Upper lobe of left lung (tissue), 6 donors: ENCODE measurements at regions not wholly inside any gene's neighbourhood (a gene's known extent, or its start where the extent isn't known, plus 50 kb on each side); places are given as distances from the start of the nearest gene placed in this dataset.
"Not testable (repeated sequence)": the region's sequence is repeated elsewhere in the genome, so short reads cannot be mapped to it uniquely, and the experiment has no call there.

Experiments
- ATAC-seq, 2 donors: fragments of 200-7000 bp; cut with Tn5 transposase; one replicate each; pipeline ENCODE4 v1.9.1; 2022; ENCODE audit warnings: mild to moderate bottlenecking in 2 of 2, moderate library complexity in 2 of 2; ENCODE audit not compliant: low FRiP score in 2 of 2
- DNase-seq, 2 donors: peaks; one replicate each; pipeline ENCODE4 v3.0.0-alpha.2; 2019 to 2020
- H3K27ac ChIP-seq, 4 donors: fragments of 200-600 bp; sonication (generic); one replicate each; pipeline ENCODE4 v1.5.1; 2016 to 2019
- H3K27me3 ChIP-seq, 4 donors: fragments of 200-600 bp; sonication (generic); one replicate each; pipeline ENCODE4 v1.5.1; 2017 to 2019
- H3K36me3 ChIP-seq, 4 donors: fragments of 200-600 bp; sonication (generic); one replicate each; pipeline ENCODE4 v1.5.1; 2016 to 2019
- H3K4me1 ChIP-seq, 4 donors: fragments of 200-600 bp; sonication (generic); one replicate each; pipeline ENCODE4 v1.5.1; 2018 to 2019
- H3K4me3 ChIP-seq, 4 donors: fragments of 200-600 bp; sonication (generic); one replicate each; pipeline ENCODE4 v1.5.1; 2017 to 2019; ENCODE audit warnings: mild to moderate bottlenecking in 2 of 4, moderate library complexity in 1 of 4
- H3K9me3 ChIP-seq, 4 donors: fragments of 200-600 bp; sonication (generic); one replicate each; pipeline ENCODE4 v1.5.1; 2018 to 2019
- EP300 ChIP-seq, 4 donors: sonication (generic); formaldehyde crosslinking; IDR thresholded peaks; one replicate each; pipeline ENCODE4 v1.5.1; 2017; ENCODE audit warnings: antibody characterized with exemption in 4 of 4, control low read depth in 2 of 4
- POLR2A ChIP-seq, 4 donors: fragments of 450-650 bp; IDR thresholded peaks; one replicate each; pipeline ENCODE4 v1.5.1; 2016 to 2017; ENCODE audit warnings: antibody characterized with exemption in 4 of 4, mild to moderate bottlenecking in 2 of 4
- POLR2AphosphoS5 ChIP-seq, 2 donors: sonication (generic); formaldehyde crosslinking; IDR thresholded peaks; one replicate each; pipeline ENCODE4 v1.5.1; 2017; ENCODE audit warnings: antibody characterized with exemption in 2 of 2
- WGBS, 2 donors: methylation state at CpG; one replicate each; pipeline ENCODE4 v1.1.5; 2017 to 2018; 5-methylcytosine and 5-hydroxymethylcytosine counted together
- TF ChIP-seq, protein P1 (sequence below), 6 experiments: fragments of 450-650 bp in 4 of 6; fragments of 200-600 bp in 2 of 6; sonication (generic) in 2 of 6; IDR thresholded peaks; one replicate each; pipeline ENCODE4 v1.5.1; 2016 to 2019; ENCODE audit warnings: antibody characterized with exemption in 6 of 6
- donor health status: DM: no; HTN: no; CAD: no; lungs with moderate emphysema.
- donor health status: DM: no; HTN: yes; CAD: no; lungs with severe emphysema.

GRCh38 chr3:153552887-153553604 is 391.0 kb downstream of the RAP2B start:
- H3K27me3 ChIP-seq: no peaks in the 10 kb centered on the region
- no peaks in the 10 kb centered on the region for H3K36me3 ChIP-seq
- no peak overlapping the region for H3K4me3 ChIP-seq
- no peak for TF ChIP-seq POLR2A (IDR thresholded peaks at IDR 0.05)
- TF ChIP-seq EP300 (IDR thresholded peaks at IDR 0.05): no peak
- no peak for TF ChIP-seq POLR2AphosphoS5 (IDR thresholded peaks at IDR 0.05)
- TF ChIP-seq, protein P1, sequence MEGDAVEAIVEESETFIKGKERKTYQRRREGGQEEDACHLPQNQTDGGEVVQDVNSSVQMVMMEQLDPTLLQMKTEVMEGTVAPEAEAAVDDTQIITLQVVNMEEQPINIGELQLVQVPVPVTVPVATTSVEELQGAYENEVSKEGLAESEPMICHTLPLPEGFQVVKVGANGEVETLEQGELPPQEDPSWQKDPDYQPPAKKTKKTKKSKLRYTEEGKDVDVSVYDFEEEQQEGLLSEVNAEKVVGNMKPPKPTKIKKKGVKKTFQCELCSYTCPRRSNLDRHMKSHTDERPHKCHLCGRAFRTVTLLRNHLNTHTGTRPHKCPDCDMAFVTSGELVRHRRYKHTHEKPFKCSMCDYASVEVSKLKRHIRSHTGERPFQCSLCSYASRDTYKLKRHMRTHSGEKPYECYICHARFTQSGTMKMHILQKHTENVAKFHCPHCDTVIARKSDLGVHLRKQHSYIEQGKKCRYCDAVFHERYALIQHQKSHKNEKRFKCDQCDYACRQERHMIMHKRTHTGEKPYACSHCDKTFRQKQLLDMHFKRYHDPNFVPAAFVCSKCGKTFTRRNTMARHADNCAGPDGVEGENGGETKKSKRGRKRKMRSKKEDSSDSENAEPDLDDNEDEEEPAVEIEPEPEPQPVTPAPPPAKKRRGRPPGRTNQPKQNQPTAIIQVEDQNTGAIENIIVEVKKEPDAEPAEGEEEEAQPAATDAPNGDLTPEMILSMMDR (IDR thresholded peaks at IDR 0.05): no peak
- no peaks in the 10 kb centered on the region for H3K4me1 ChIP-seq
- H3K9me3 ChIP-seq: no peaks in the 10 kb centered on the region
- no peak for DNase-seq
- WGBS, 2 donors: 78 to 85% methylated on average over 11 of the region's 11 CpGs
- no peak for ATAC-seq
- H3K27ac ChIP-seq: no peak overlapping the region

DNA sequence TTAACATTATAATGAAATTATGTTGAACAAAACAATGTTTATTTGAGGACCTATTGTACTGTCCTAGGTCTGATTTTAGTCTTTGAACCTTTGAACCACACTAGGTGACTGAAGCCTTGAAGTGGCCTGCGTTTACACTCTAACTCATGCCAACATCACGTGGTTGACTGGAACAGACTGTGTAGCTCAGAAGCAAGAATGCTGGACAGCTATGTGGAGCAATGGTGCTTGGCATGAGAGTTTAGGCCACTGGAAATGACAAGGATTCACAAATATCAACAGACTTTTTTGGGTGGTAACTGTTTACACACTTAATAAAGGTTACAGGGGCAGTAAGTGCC is 391.5 kb downstream of the RAP2B start:
- Histone ChIP-seq H3K27ac (no peak overlapping the region), H3K27me3 (no peaks in the 10 kb centered on the region), H3K4me1 (no peaks in the 10 kb centered on the region), H3K4me3 (no peak overlapping the region), H3K36me3 (no peaks in the 10 kb centered on the region), H3K9me3 (peaks cover 0 to 2% (median 0%) of the 10 kb centered on the region in 4 donors)
- TF ChIP-seq POLR2AphosphoS5 (IDR thresholded peaks at IDR 0.05) (no peak), POLR2A (IDR thresholded peaks at IDR 0.05) (no peak), EP300 (IDR thresholded peaks at IDR 0.05) (no peak)
- TF ChIP-seq, protein P1 (IDR thresholded peaks at IDR 0.05): no peak
- DNase-seq (no peak), ATAC-seq (peak in 1 of 2 donors; percentile 21)
- WGBS, 2 donors: 63 to 68% methylated on average over 2 of the region's 2 CpGs

- DNase-seq: no peak
- no peaks in the 10 kb centered on the region for H3K36me3 ChIP-seq
- WGBS, 2 donors: 70 to 76% methylated on average over 2 of the region's 2 CpGs
- peaks cover 0 to 6% (median 0%) of the 10 kb centered on the region in 4 donors for H3K9me3 ChIP-seq
- H3K27ac ChIP-seq: no peak overlapping the region
- no peaks in the 10 kb centered on the region for H3K4me1 ChIP-seq
- H3K4me3 ChIP-seq: no peak overlapping the region
- no peak for TF ChIP-seq EP300 (IDR thresholded peaks at IDR 0.05)
- TF ChIP-seq, protein P1 (IDR thresholded peaks at IDR 0.05): no peak
- no peak for TF ChIP-seq POLR2AphosphoS5 (IDR thresholded peaks at IDR 0.05)
- TF ChIP-seq POLR2A (IDR thresholded peaks at IDR 0.05): no peak
- ATAC-seq: no peak
- no peaks in the 10 kb centered on the region for H3K27me3 ChIP-seq
Measured at GRCh38 chr3:153555919-153556318, 393.9 kb downstream of the RAP2B start.

DNA sequence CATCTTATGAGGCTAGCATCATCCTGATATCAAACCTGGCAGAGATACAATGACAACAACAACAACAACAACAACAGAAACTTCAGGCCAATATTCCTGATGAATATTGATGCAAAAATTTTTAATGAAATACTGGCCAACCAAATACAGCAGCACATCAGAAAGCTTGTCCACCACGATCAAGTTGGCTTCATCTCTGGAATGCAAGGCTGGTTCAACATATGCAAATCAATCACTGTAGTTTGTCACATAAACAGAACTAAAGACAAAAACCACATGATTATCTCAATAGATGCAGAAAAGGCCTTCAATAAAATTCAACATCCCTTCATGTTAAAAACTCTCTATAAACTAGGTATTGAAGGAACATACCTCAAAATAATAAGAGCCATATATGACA is 397.3 kb downstream of the RAP2B start:
- not testable (repeated sequence) for H3K4me3 ChIP-seq, H3K36me3 ChIP-seq, H3K27ac ChIP-seq, H3K27me3 ChIP-seq, ATAC-seq, H3K4me1 ChIP-seq, DNase-seq
- peaks cover 6 to 22% (median 14%) of the 10 kb centered on the region in 4 donors for H3K9me3 ChIP-seq
- 67 to 87% methylated on average over 1 of the region's 1 CpG for WGBS, 2 donors

GRCh38 chr3:153567011-153567410 is 405.0 kb downstream of the RAP2B start:
- no peak for TF ChIP-seq POLR2AphosphoS5 (IDR thresholded peaks at IDR 0.05)
- no peak for TF ChIP-seq EP300 (IDR thresholded peaks at IDR 0.05)
- TF ChIP-seq, protein P1 (IDR thresholded peaks at IDR 0.05): no peak
- no peak for TF ChIP-seq POLR2A (IDR thresholded peaks at IDR 0.05)
- ATAC-seq: no peak
- no peak overlapping the region for H3K4me3 ChIP-seq
- no peaks in the 10 kb centered on the region for H3K4me1 ChIP-seq
- H3K27me3 ChIP-seq: no peaks in the 10 kb centered on the region
- no peak for DNase-seq
- WGBS, 2 donors: 72 to 84% methylated on average over 1 of the region's 1 CpG
- no peaks in the 10 kb centered on the region for H3K36me3 ChIP-seq
- H3K9me3 ChIP-seq: peaks cover 7 to 23% (median 18%) of the 10 kb centered on the region in 4 donors
- H3K27ac ChIP-seq: no peak overlapping the region
